ENCODE measurements at regions not wholly inside any gene's neighbourhood (a gene's known extent, or its start where the extent isn't known, plus 50 kb on each side); places are given as distances from the start of the nearest gene placed in this dataset.

- Histone ChIP-seq H3K9ac (ENCODE audit: low read depth, low read length) (no peak overlapping the region), H3K9me3 (ENCODE audit: control insufficient read depth, insufficient read depth, low read length) (no peaks in the 10 kb centered on the region), H3K36me3 (ENCODE audit: control insufficient read depth, insufficient read depth, low read length) (no peaks in the 10 kb centered on the region), H3K27me3 (ENCODE audit: control insufficient read depth, insufficient read depth, low read length) (no peaks in the 10 kb centered on the region), H3K4me3 (ENCODE audit: low read depth, low read length) (no peak overlapping the region), H3K4me1 (ENCODE audit: control insufficient read depth, insufficient read depth, low read length) (no peaks in the 10 kb centered on the region), H3K27ac (ENCODE audit: low read depth, low read length) (no peak overlapping the region)
Observed at GRCh38 chr6:165910184-165910966, 247.3 kb upstream of the PDE10A start.

- H3K36me3 ChIP-seq (ENCODE audit: control insufficient read depth, insufficient read depth, low read length) = no peaks in the 10 kb centered on the region
- H3K27me3 ChIP-seq (ENCODE audit: control insufficient read depth, insufficient read depth, low read length) = no peaks in the 10 kb centered on the region
- H3K9me3 ChIP-seq (ENCODE audit: control insufficient read depth, insufficient read depth, low read length) = no peaks in the 10 kb centered on the region
- no peaks in the 10 kb centered on the region for H3K4me1 ChIP-seq (ENCODE audit: control insufficient read depth, insufficient read depth, low read length)
- H3K9ac ChIP-seq (ENCODE audit: low read depth, low read length) = no peak overlapping the region
- no peak overlapping the region for H3K4me3 ChIP-seq (ENCODE audit: low read depth, low read length)
- no peak overlapping the region for H3K27ac ChIP-seq (ENCODE audit: low read depth, low read length)
Observed at GRCh38 chr6:165906736-165907135, 243.7 kb upstream of the PDE10A start.

- Histone ChIP-seq H3K4me3 (ENCODE audit: low read depth, low read length) (no peak overlapping the region), H3K4me1 (ENCODE audit: control insufficient read depth, insufficient read depth, low read length) (no peaks in the 10 kb centered on the region), H3K9ac (ENCODE audit: low read depth, low read length) (no peak overlapping the region), H3K27ac (ENCODE audit: low read depth, low read length) (no peak overlapping the region), H3K9me3 (ENCODE audit: control insufficient read depth, insufficient read depth, low read length) (no peaks in the 10 kb centered on the region), H3K36me3 (ENCODE audit: control insufficient read depth, insufficient read depth, low read length) (no peaks in the 10 kb centered on the region), H3K27me3 (ENCODE audit: control insufficient read depth, insufficient read depth, low read length) (no peaks in the 10 kb centered on the region)
Observed at GRCh38 chr6:165905744-165906143, 242.7 kb upstream of the PDE10A start.

GRCh38 chr6:165900970-165901369 is 237.9 kb upstream of the PDE10A start:
- H3K9me3 ChIP-seq (ENCODE audit: control insufficient read depth, insufficient read depth, low read length) = no peaks in the 10 kb centered on the region
- no peaks in the 10 kb centered on the region for H3K4me1 ChIP-seq (ENCODE audit: control insufficient read depth, insufficient read depth, low read length)
- no peaks in the 10 kb centered on the region for H3K36me3 ChIP-seq (ENCODE audit: control insufficient read depth, insufficient read depth, low read length)
- no peak overlapping the region for H3K4me3 ChIP-seq (ENCODE audit: low read depth, low read length)
- H3K27me3 ChIP-seq (ENCODE audit: control insufficient read depth, insufficient read depth, low read length) = no peaks in the 10 kb centered on the region
- H3K9ac ChIP-seq (ENCODE audit: low read depth, low read length) = no peak overlapping the region
- H3K27ac ChIP-seq (ENCODE audit: low read depth, low read length) = no peak overlapping the region

- no peaks in the 10 kb centered on the region for H3K36me3 ChIP-seq (ENCODE audit: control insufficient read depth, insufficient read depth, low read length)
- no peaks in the 10 kb centered on the region for H3K4me1 ChIP-seq (ENCODE audit: control insufficient read depth, insufficient read depth, low read length)
- no peak overlapping the region for H3K9ac ChIP-seq (ENCODE audit: low read depth, low read length)
- no peaks in the 10 kb centered on the region for H3K27me3 ChIP-seq (ENCODE audit: control insufficient read depth, insufficient read depth, low read length)
- no peaks in the 10 kb centered on the region for H3K9me3 ChIP-seq (ENCODE audit: control insufficient read depth, insufficient read depth, low read length)
- H3K27ac ChIP-seq (ENCODE audit: low read depth, low read length) = no peak overlapping the region
- H3K4me3 ChIP-seq (ENCODE audit: low read depth, low read length) = no peak overlapping the region
Observed at GRCh38 chr6:165899611-165900010, 236.6 kb upstream of the PDE10A start.

GRCh38 chr6:165895421-165896165 is 232.6 kb upstream of the PDE10A start:
- Histone ChIP-seq H3K9ac (ENCODE audit: low read depth, low read length) (no peak overlapping the region), H3K27me3 (ENCODE audit: control insufficient read depth, insufficient read depth, low read length) (peaks cover 5% of the 10 kb centered on the region; the same call in 1 of the 2 replicates), H3K27ac (ENCODE audit: low read depth, low read length) (no peak overlapping the region), H3K4me3 (ENCODE audit: low read depth, low read length) (no peak overlapping the region), H3K9me3 (ENCODE audit: control insufficient read depth, insufficient read depth, low read length) (no peaks in the 10 kb centered on the region), H3K36me3 (ENCODE audit: control insufficient read depth, insufficient read depth, low read length) (no peaks in the 10 kb centered on the region), H3K4me1 (ENCODE audit: control insufficient read depth, insufficient read depth, low read length) (no peaks in the 10 kb centered on the region)

GRCh38 chr6:165894171-165894825 is 231.3 kb upstream of the PDE10A start:
- Histone ChIP-seq H3K27me3 (ENCODE audit: control insufficient read depth, insufficient read depth, low read length) (peaks cover 6% of the 10 kb centered on the region), H3K9ac (ENCODE audit: low read depth, low read length) (no peak overlapping the region), H3K4me3 (ENCODE audit: low read depth, low read length) (no peak overlapping the region), H3K27ac (ENCODE audit: low read depth, low read length) (no peak overlapping the region), H3K36me3 (ENCODE audit: control insufficient read depth, insufficient read depth, low read length) (no peaks in the 10 kb centered on the region), H3K4me1 (ENCODE audit: control insufficient read depth, insufficient read depth, low read length) (no peaks in the 10 kb centered on the region), H3K9me3 (ENCODE audit: control insufficient read depth, insufficient read depth, low read length) (no peaks in the 10 kb centered on the region)

- no peak overlapping the region for H3K4me3 ChIP-seq (ENCODE audit: low read depth, low read length)
- H3K27ac ChIP-seq (ENCODE audit: low read depth, low read length) = no peak overlapping the region
- no peaks in the 10 kb centered on the region for H3K36me3 ChIP-seq (ENCODE audit: control insufficient read depth, insufficient read depth, low read length)
- no peaks in the 10 kb centered on the region for H3K9me3 ChIP-seq (ENCODE audit: control insufficient read depth, insufficient read depth, low read length)
- no peak overlapping the region for H3K9ac ChIP-seq (ENCODE audit: low read depth, low read length)
- peaks cover 9% of the 10 kb centered on the region for H3K27me3 ChIP-seq (ENCODE audit: control insufficient read depth, insufficient read depth, low read length)
- H3K4me1 ChIP-seq (ENCODE audit: control insufficient read depth, insufficient read depth, low read length) = no peaks in the 10 kb centered on the region
Observed at GRCh38 chr6:165893431-165893830, 230.4 kb upstream of the PDE10A start.

GRCh38 chr6:165891320-165891719 is 228.3 kb upstream of the PDE10A start:
- no peaks in the 10 kb centered on the region for H3K36me3 ChIP-seq (ENCODE audit: control insufficient read depth, insufficient read depth, low read length)
- no peaks in the 10 kb centered on the region for H3K4me1 ChIP-seq (ENCODE audit: control insufficient read depth, insufficient read depth, low read length)
- peaks cover 9% of the 10 kb centered on the region for H3K27me3 ChIP-seq (ENCODE audit: control insufficient read depth, insufficient read depth, low read length)
- H3K27ac ChIP-seq (ENCODE audit: low read depth, low read length) = no peak overlapping the region
- H3K4me3 ChIP-seq (ENCODE audit: low read depth, low read length) = no peak overlapping the region
- H3K9me3 ChIP-seq (ENCODE audit: control insufficient read depth, insufficient read depth, low read length) = peaks cover 6% of the 10 kb centered on the region; the same call in 1 of the 2 replicates
- no peak overlapping the region for H3K9ac ChIP-seq (ENCODE audit: low read depth, low read length)

- Histone ChIP-seq H3K9me3 (ENCODE audit: control insufficient read depth, insufficient read depth, low read length) (peaks cover 6% of the 10 kb centered on the region; the same call in 1 of the 2 replicates), H3K4me3 (ENCODE audit: low read depth, low read length) (no peak overlapping the region), H3K9ac (ENCODE audit: low read depth, low read length) (no peak overlapping the region), H3K27me3 (ENCODE audit: control insufficient read depth, insufficient read depth, low read length) (peaks cover 9% of the 10 kb centered on the region), H3K27ac (ENCODE audit: low read depth, low read length) (no peak overlapping the region), H3K4me1 (ENCODE audit: control insufficient read depth, insufficient read depth, low read length) (no peaks in the 10 kb centered on the region), H3K36me3 (ENCODE audit: control insufficient read depth, insufficient read depth, low read length) (no peaks in the 10 kb centered on the region)
Observed at GRCh38 chr6:165890404-165890735, 227.3 kb upstream of the PDE10A start.
